IMR-90 (cell line): ENCODE measurements at regions not wholly inside any gene's neighbourhood (a gene's known extent, or its start where the extent isn't known, plus 50 kb on each side); places are given as distances from the start of the nearest gene placed in this dataset.

Experiments
- ATAC-seq: fragments of 200-7000 bp; cut with Tn5 transposase; 2 replicates; pipeline ENCODE4 v1.9.1; 2020; ENCODE audit warnings: low read depth, mild to moderate bottlenecking, moderate library complexity
- BruUV-seq: library from RNA; stranded (reverse); fragments of 400-500 nt; replicated peaks from 2 replicates; lab custom pipeline; 2021; lab: Mats Ljungman, UMichigan
- CTCF ChIA-PET: fragments of 300-600 bp; formaldehyde crosslinking; extraction: SDS; loops from one replicate; lab custom pipeline; 2021; ENCODE audit warnings: antibody characterized with exemption; lab: Yijun Ruan, JAX
- POLR2A ChIA-PET: fragments of 300-600 bp; sonication (Branson Sonifier 250); formaldehyde crosslinking; loops from one replicate; lab custom pipeline; 2022; ENCODE audit warnings: antibody characterized with exemption; ENCODE audit not compliant: unreplicated experiment; lab: Charles Lee
- DNase-seq: peaks from one replicate; pipeline ENCODE4 v3.0.0; 2013
- H2AFZ ChIP-seq: replicated peaks from 2 replicates; pipeline ENCODE3; 2013; ENCODE audit warnings: low read length, mild to moderate bottlenecking; ENCODE audit not compliant: poor library complexity
- H2AK5ac ChIP-seq: 2 replicates; pipeline ENCODE4 v1.6.1; 2013; ENCODE audit warnings: low read depth, low read length, inconsistent platforms
- H2AK9ac ChIP-seq: replicated peaks from 2 replicates; pipeline ENCODE3; 2013; ENCODE audit warnings: mild to moderate bottlenecking, low read depth, low read length, moderate library complexity; ENCODE audit not compliant: poor library complexity
- H2BK120ac ChIP-seq: 2 replicates; pipeline ENCODE4 v1.6.1; 2013; ENCODE audit warnings: low read depth, low read length, inconsistent platforms
- H2BK15ac ChIP-seq: 3 replicates; pipeline ENCODE4 v1.6.1; 2013; ENCODE audit warnings: low read depth, low read length, inconsistent platforms
- H2BK20ac ChIP-seq: 2 replicates; pipeline ENCODE4 v1.6.1; 2013; ENCODE audit warnings: low read depth, mild to moderate bottlenecking, inconsistent platforms, low read length, moderate library complexity
- H2BK5ac ChIP-seq: 2 replicates; pipeline ENCODE4 v1.6.1; 2013; ENCODE audit warnings: mild to moderate bottlenecking, low read depth, low read length, inconsistent platforms; ENCODE audit not compliant: poor library complexity, severe bottlenecking
- H3K14ac ChIP-seq: replicated peaks from 2 replicates; pipeline ENCODE4 v1.6.1; 2013; ENCODE audit warnings: low read depth, low read length, inconsistent platforms
- H3K18ac ChIP-seq: 2 replicates; pipeline ENCODE4 v1.6.1; 2013; ENCODE audit warnings: low read depth, low read length, control low read depth
- H3K23ac ChIP-seq: 2 replicates; pipeline ENCODE4 v1.6.1; 2013; ENCODE audit warnings: low read depth, low read length, inconsistent platforms
- H3K27ac ChIP-seq: 2 replicates; pipeline ENCODE4 v1.5.1; 2013; ENCODE audit warnings: mild to moderate bottlenecking, control low read depth, low read length; ENCODE audit not compliant: insufficient read depth
- H3K27me3 ChIP-seq: 2 replicates; pipeline ENCODE4 v1.6.1; 2013; ENCODE audit warnings: low read length; ENCODE audit not compliant: control insufficient read depth, insufficient read depth
- H3K36me3 ChIP-seq: 2 replicates; pipeline ENCODE4 v1.6.1; 2013; ENCODE audit warnings: low read length, mixed read lengths; ENCODE audit not compliant: control insufficient read depth, insufficient read depth
- H3K4ac ChIP-seq: 2 replicates; pipeline ENCODE4 v1.6.1; 2013; ENCODE audit warnings: low read depth, low read length, inconsistent platforms
- H3K4me1 ChIP-seq: 2 replicates; pipeline ENCODE4 v1.6.1; 2013; ENCODE audit warnings: low read length, mixed read lengths; ENCODE audit not compliant: control insufficient read depth, insufficient read depth
- H3K4me2 ChIP-seq: 2 replicates; pipeline ENCODE4 v1.6.1; 2013; ENCODE audit warnings: low read depth, mild to moderate bottlenecking, control low read depth, low read length, moderate library complexity
- H3K4me3 ChIP-seq: 2 replicates; pipeline ENCODE4 v1.5.1; 2013; ENCODE audit warnings: low read depth, mild to moderate bottlenecking, control low read depth, low read length, moderate library complexity; ENCODE audit not compliant: insufficient read depth
- H3K56ac ChIP-seq: 2 replicates; pipeline ENCODE4 v1.6.1; 2013; ENCODE audit warnings: low read length, inconsistent platforms; ENCODE audit not compliant: insufficient read depth; ENCODE audit errors: extremely low read depth
- H3K79me1 ChIP-seq, 2 experiments: 2 replicates each; pipeline ENCODE4 v1.6.1; 2013; ENCODE audit warnings: low read length in 2 of 2, inconsistent platforms in 1 of 2, low read depth in 1 of 2
- H3K9ac ChIP-seq: 2 replicates; pipeline ENCODE4 v1.6.1; 2013; ENCODE audit warnings: low read depth, low read length, control low read depth
- H3K9me1 ChIP-seq: 2 replicates; pipeline ENCODE4 v1.6.1; 2013; ENCODE audit warnings: low read length, inconsistent platforms; ENCODE audit not compliant: insufficient read depth
- H3K9me3 ChIP-seq: 2 replicates; pipeline ENCODE4 v1.6.1; 2013; ENCODE audit warnings: low read length; ENCODE audit not compliant: control insufficient read depth, insufficient read depth
- H4K20me1 ChIP-seq: 2 replicates; pipeline ENCODE4 v1.6.1; 2013; ENCODE audit warnings: low read length, inconsistent platforms; ENCODE audit not compliant: insufficient read depth
- H4K5ac ChIP-seq: 2 replicates; pipeline ENCODE4 v1.6.1; 2013; ENCODE audit warnings: mild to moderate bottlenecking, low read depth, low read length, control low read depth
- H4K8ac ChIP-seq, 2 experiments: 2 replicates each; pipeline ENCODE4 v1.6.1; 2013; ENCODE audit warnings: low read depth in 2 of 2, low read length in 2 of 2, control low read depth in 1 of 2, inconsistent platforms in 1 of 2
- H4K91ac ChIP-seq: 2 replicates; pipeline ENCODE4 v1.6.1; 2013; ENCODE audit warnings: low read depth, low read length, inconsistent platforms; ENCODE audit not compliant: insufficient read depth
- BHLHE40 ChIP-seq: fragments of 150-350 bp; IDR thresholded peaks from 2 replicates; pipeline ENCODE4 v1.6.1; 2016; ENCODE audit warnings: mild to moderate bottlenecking, low read depth, low read length
- CEBPB ChIP-seq: IDR thresholded peaks from 2 replicates; pipeline ENCODE4 v1.6.1; 2012; ENCODE audit warnings: low read depth, low read length, improper control_type of control experiment
- CHD1 ChIP-seq: IDR thresholded peaks from 2 replicates; pipeline ENCODE4 v1.6.1; 2012; ENCODE audit warnings: low read depth, low read length, improper control_type of control experiment
- ELK1 ChIP-seq: fragments of 150-350 bp; IDR thresholded peaks from 2 replicates; pipeline ENCODE4 v1.6.1; 2016; ENCODE audit warnings: low read depth, mild to moderate bottlenecking, low read length, moderate library complexity, borderline replicate concordance
- FOS ChIP-seq: fragments of 150-350 bp; IDR thresholded peaks from 2 replicates; pipeline ENCODE4 v1.6.1; 2016; ENCODE audit warnings: low read depth, low read length
- MAFK ChIP-seq: IDR thresholded peaks from 2 replicates; pipeline ENCODE4 v1.6.1; 2012; ENCODE audit warnings: low read depth, low read length, improper control_type of control experiment
- MAZ ChIP-seq: IDR thresholded peaks from 2 replicates; pipeline ENCODE4 v1.6.1; 2012; ENCODE audit warnings: low read depth, mild to moderate bottlenecking, low read length, improper control_type of control experiment, moderate library complexity, borderline replicate concordance
- MXI1 ChIP-seq: IDR thresholded peaks from 2 replicates; pipeline ENCODE4 v1.6.1; 2012; ENCODE audit warnings: low read depth, mild to moderate bottlenecking, low read length, moderate library complexity, borderline replicate concordance
- NFE2L2 ChIP-seq: fragments of 150-350 bp; IDR thresholded peaks from 2 replicates; pipeline ENCODE4 v1.6.1; 2016; ENCODE audit warnings: low read depth, mild to moderate bottlenecking, low read length
- RCOR1 ChIP-seq: IDR thresholded peaks from 2 replicates; pipeline ENCODE4 v1.6.1; 2012; ENCODE audit warnings: mild to moderate bottlenecking, low read length, improper control_type of control experiment; ENCODE audit not compliant: insufficient replicate concordance
- USF2 ChIP-seq: fragments of 150-350 bp; IDR thresholded peaks from 2 replicates; pipeline ENCODE4 v1.6.1; 2017; ENCODE audit warnings: mild to moderate bottlenecking, antibody characterized with exemption, low read length, low read depth
- WGBS, 2 experiments: methylation state at CpG; one replicate each; pipeline versions ENCODE4 v1.1.5 to v1.1.7; 2013; ENCODE audit warnings: missing lambda C conversion rate in 2 of 2; ENCODE audit not compliant: insufficient read length in 1 of 2; ENCODE audit errors: extremely low coverage in 2 of 2; 5-methylcytosine and 5-hydroxymethylcytosine counted together
- dilution Hi-C: fragments of 300-500 bp; cut with HindIII; formaldehyde crosslinking; loops from one replicate; pipeline ENCODE4 v1.14.3; 2018; ENCODE audit warnings: low sequenced_read_pairs; ENCODE audit not compliant: unreplicated experiment
- in situ Hi-C: fragments of 300-500 bp; cut with MboI; formaldehyde crosslinking; loops from 3 replicates; pipeline ENCODE4 v1.14.3; 2019; ENCODE audit warnings: low sequenced_read_pairs, inconsistent platforms, mixed read lengths
- intact Hi-C: fragments of 100-400 bp; cut with micrococcal nuclease; formaldehyde crosslinking; loops from 2 replicates; pipeline ENCODE4 v1.10.0; 2022

- POLR2A ChIA-PET, result no interaction called here
- dilution Hi-C loops, result no loop called here
Measured at GRCh38 chr5:85920984-85921383, 696.8 kb upstream of the COX7C start.

More at GRCh38 chr5:85920984-85921383, 696.8 kb upstream of the COX7C start:
- DNase-seq, result no peak
- H3K27me3 ChIP-seq, result no peaks in the 10 kb centered on the region
- H3K9ac ChIP-seq, result no peak overlapping the region
- no peaks in the 10 kb centered on the region for H3K4me1 ChIP-seq
- no peak overlapping the region for H2BK120ac ChIP-seq
- no peak overlapping the region for H3K4me3 ChIP-seq
- no peaks in the 10 kb centered on the region for H3K79me1 ChIP-seq
- H4K5ac ChIP-seq, result no peak overlapping the region
- H4K91ac ChIP-seq, result no peak overlapping the region
- H3K9me3 ChIP-seq, result peaks cover 26% of the 10 kb centered on the region
- in situ Hi-C loops (no loop called here), intact Hi-C loops (no loop called here)
- H2BK5ac ChIP-seq, result no peak overlapping the region
- no peaks in the 10 kb centered on the region for H3K9me1 ChIP-seq
- H3K4ac ChIP-seq, result no peak overlapping the region
- H4K20me1 ChIP-seq, result no peaks in the 10 kb centered on the region
- no peaks in the 10 kb centered on the region for H3K36me3 ChIP-seq
- H3K14ac ChIP-seq, result no peak overlapping the region
- no peak overlapping the region for H2AK9ac ChIP-seq
- no peak overlapping the region for H3K4me2 ChIP-seq
- H2BK15ac ChIP-seq, result no peak overlapping the region
- H2AFZ ChIP-seq, result no peak overlapping the region
- no peak overlapping the region for H4K8ac ChIP-seq
- H3K23ac ChIP-seq, result no peak overlapping the region
- CTCF ChIA-PET, result interaction anchor here (0.6 kb wide), 1 partner anchor 211 kb away, joined by 4 read pairs; no protein-coding TSS in a partner anchor
- H2BK20ac ChIP-seq, result no peak overlapping the region
- no peak overlapping the region for H3K18ac ChIP-seq
- TF ChIP-seq ELK1, result no peak
- TF ChIP-seq MAZ, result no peak
- no peak for TF ChIP-seq RCOR1
- no peak for TF ChIP-seq MXI1
- no peak for TF ChIP-seq MAFK
- no peak for TF ChIP-seq NFE2L2
- TF ChIP-seq CEBPB, result no peak
- TF ChIP-seq USF2, result no peak
- TF ChIP-seq FOS, result no peak
- no peak for TF ChIP-seq CHD1
- TF ChIP-seq BHLHE40, result no peak
- no TSS peak for BruUV-seq
- H3K27ac ChIP-seq, result no peak overlapping the region
- no peak overlapping the region for H3K56ac ChIP-seq
- ATAC-seq, result no peak
- H2AK5ac ChIP-seq, result no peak overlapping the region
- 17% methylated on average over 2 of the region's 4 CpGs; no CpG with 5 or more reads in 1 of the 2 experiments for WGBS, 2 experiments
